HG03342 (cell line): ENCODE measurements at regions not wholly inside any gene's neighbourhood (a gene's known extent, or its start where the extent isn't known, plus 50 kb on each side); places are given as distances from the start of the nearest gene placed in this dataset.
A peak's percentile ranks its signal among the peaks of the same experiment; 100 is the strongest.
"Not testable (repeated sequence)": the region's sequence is repeated elsewhere in the genome, so short reads cannot be mapped to it uniquely, and the experiment has no call there.

Source experiments
- ATAC-seq: cut with Tn5 transposase; IDR thresholded peaks from one replicate; pipeline ENCODE4 v1.9.1; 2021; ENCODE audit warnings: mild to moderate bottlenecking, moderate library complexity; ENCODE audit not compliant: unreplicated experiment

GRCh38 chr10:55766212-55766611 lies 594.8 kb downstream of the ZWINT start:
- ATAC-seq = no peak

GRCh38 chr10:55750458-55750857 lies 610.6 kb downstream of the ZWINT start:
- no peak for ATAC-seq

- ATAC-seq = no peak
These were observed 613.8 kb downstream of the ZWINT start for GRCh38 chr10:55747244-55747643.

- ATAC-seq = no peak
These were observed 615.1 kb downstream of the ZWINT start for GRCh38 chr10:55746002-55746401.

- ATAC-seq = no peak
These were observed 618.6 kb downstream of the ZWINT start for GRCh38 chr10:55742487-55742886.

- ATAC-seq = not testable (repeated sequence)
These were observed 620.3 kb downstream of the ZWINT start for GRCh38 chr10:55740767-55741166.

- ATAC-seq = no peak
These were observed 620.9 kb downstream of the ZWINT start for GRCh38 chr10:55740110-55740509.

GRCh38 chr10:55734112-55734511 lies 626.9 kb downstream of the ZWINT start:
- no peak for ATAC-seq

- ATAC-seq = no peak
These were observed 656.1 kb downstream of the ZWINT start for GRCh38 chr10:55704950-55705349.

- ATAC-seq = peak; percentile 71
These were observed 692.6 kb downstream of the ZWINT start for GRCh38 chr10:55668326-55668922.

GRCh38 chr10:55653531-55653930 lies 707.5 kb downstream of the ZWINT start:
- ATAC-seq = no peak

GRCh38 chr10:55641601-55642000 lies 719.5 kb downstream of the ZWINT start:
- ATAC-seq = no peak

- ATAC-seq = peak; percentile 92
These were observed 729.9 kb downstream of the ZWINT start for GRCh38 chr10:55631071-55631654.

GRCh38 chr10:55630491-55631056 lies 730.5 kb downstream of the ZWINT start:
- no peak for ATAC-seq

GRCh38 chr10:55629793-55630490 lies 731.1 kb downstream of the ZWINT start:
- peak; percentile 50 for ATAC-seq

- ATAC-seq = no peak
These were observed 732.8 kb downstream of the ZWINT start for GRCh38 chr10:55628260-55628701.

- ATAC-seq = no peak
These were observed 733.5 kb downstream of the ZWINT start for GRCh38 chr10:55627501-55628051.

GRCh38 chr10:55601690-55602478 lies 759.2 kb downstream of the ZWINT start:
- ATAC-seq = not testable (repeated sequence)

GRCh38 chr10:55551603-55552002 lies 750.6 kb upstream of the PCDH15 start:
- no peak for ATAC-seq

GRCh38 chr10:55550236-55550635 lies 749.2 kb upstream of the PCDH15 start:
- ATAC-seq = no peak

- not testable (repeated sequence) for ATAC-seq
These were observed 736.5 kb upstream of the PCDH15 start for GRCh38 chr10:55537497-55537896.
